WTC11 (cell line): ENCODE measurements at regions not wholly inside any gene's neighbourhood (a gene's known extent, or its start where the extent isn't known, plus 50 kb on each side); places are given as distances from the start of the nearest gene placed in this dataset.

Experiments used
- ATAC-seq: fragments of 200-7000 bp; cut with Tn5 transposase; 2 replicates; pipeline ENCODE4 v1.10.0; 2021; ENCODE audit warnings: mild to moderate bottlenecking, moderate library complexity
- CTCF ChIA-PET: fragments of 300-600 bp; sonication (Branson Sonifier 250); formaldehyde crosslinking; loops from one replicate; lab custom pipeline; 2021; ENCODE audit warnings: antibody characterized with exemption; lab: Charles Lee
- POLR2A ChIA-PET: fragments of 350-600 bp; sonication (Branson Sonifier 250); formaldehyde crosslinking; loops from one replicate; lab custom pipeline; 2021; ENCODE audit warnings: antibody characterized with exemption; lab: Charles Lee
- DNase-seq: peaks from one replicate; pipeline ENCODE4 v3.0.0; 2021; ENCODE audit warnings: low spot score
- H3K27ac Mint-ChIP-seq: 2 replicates; pipeline ENCODE4 v1.8.0; 2021; ENCODE audit warnings: mixed read lengths
- H3K27me3 Mint-ChIP-seq: 2 replicates; pipeline ENCODE4 v1.8.0; 2021; ENCODE audit warnings: low read depth, mild to moderate bottlenecking, moderate library complexity, mixed read lengths
- H3K36me3 Mint-ChIP-seq: 2 replicates; pipeline ENCODE4 v1.8.0; 2021; ENCODE audit warnings: mixed read lengths
- H3K4me1 Mint-ChIP-seq: 2 replicates; pipeline ENCODE4 v1.8.0; 2022; ENCODE audit warnings: mixed read lengths
- H3K4me3 Mint-ChIP-seq: 2 replicates; pipeline ENCODE4 v1.8.0; 2021; ENCODE audit warnings: mild to moderate bottlenecking, moderate library complexity, mixed read lengths
- H3K9me3 Mint-ChIP-seq: 2 replicates; pipeline ENCODE4 v1.8.0; 2021; ENCODE audit warnings: mixed read lengths
- EMX1 ChIP-seq: fragments of 250-450 bp; sonication (Bioruptor Pico); IDR thresholded peaks from 2 replicates; pipeline ENCODE4 v1.8.0; 2021; ENCODE audit warnings: mild to moderate bottlenecking
- FOXJ3 ChIP-seq: sonication (generic); formaldehyde crosslinking; IDR thresholded peaks from 2 replicates; pipeline ENCODE4 v1.9.0; 2021; ENCODE audit warnings: missing genetic modification reagents, mild to moderate bottlenecking, borderline replicate concordance
- JAZF1 ChIP-seq: fragments of 250-450 bp; sonication (Bioruptor Pico); IDR thresholded peaks from 2 replicates; pipeline ENCODE4 v1.9.0; 2021; ENCODE audit warnings: moderate library complexity, mild to moderate bottlenecking, inconsistent platforms
- KAT7 ChIP-seq: sonication (generic); formaldehyde crosslinking; IDR thresholded peaks from 2 replicates; pipeline ENCODE4 v1.8.1; 2023; ENCODE audit warnings: missing genetic modification reagents, mild to moderate bottlenecking, borderline replicate concordance
- OVOL2 ChIP-seq: fragments of 250-450 bp; sonication (Bioruptor Pico); IDR thresholded peaks from 2 replicates; pipeline ENCODE4 v1.9.0; 2021; ENCODE audit warnings: mild to moderate bottlenecking, borderline replicate concordance
- TEAD1 ChIP-seq: sonication (generic); formaldehyde crosslinking; IDR thresholded peaks from 2 replicates; pipeline ENCODE4 v1.8.0; 2022; ENCODE audit warnings: mild to moderate bottlenecking, missing genetic modification reagents
- TEAD4 ChIP-seq: sonication (generic); formaldehyde crosslinking; IDR thresholded peaks from 2 replicates; pipeline ENCODE4 v1.8.0; 2022; ENCODE audit warnings: mild to moderate bottlenecking, missing genetic modification reagents
- ZNF396 ChIP-seq: fragments of 250-450 bp; sonication (Bioruptor Pico); IDR thresholded peaks from 2 replicates; pipeline ENCODE4 v1.8.0; 2021; ENCODE audit warnings: mild to moderate bottlenecking, moderate library complexity, borderline replicate concordance
- TF ChIP-seq, protein P1 (sequence below): sonication (generic); formaldehyde crosslinking; conservative IDR thresholded peaks from 2 replicates; pipeline ENCODE4 v1.8.1; 2023; ENCODE audit warnings: mild to moderate bottlenecking, low read depth, missing genetic modification reagents, moderate library complexity
- TF ChIP-seq, protein P2 (sequence below): sonication (generic); formaldehyde crosslinking; IDR thresholded peaks from 2 replicates; pipeline ENCODE4 v1.8.0; 2023; ENCODE audit warnings: mild to moderate bottlenecking, missing genetic modification reagents
- TF ChIP-seq, protein P3 (sequence below): fragments of 250-450 bp; sonication (Bioruptor Pico); conservative IDR thresholded peaks from 2 replicates; pipeline ENCODE4 v1.9.0; 2021; ENCODE audit warnings: mild to moderate bottlenecking
- TF ChIP-seq, protein P4 (sequence below): sonication (generic); formaldehyde crosslinking; IDR thresholded peaks from 2 replicates; pipeline ENCODE4 v1.8.1; 2022; ENCODE audit warnings: low read depth, mild to moderate bottlenecking, moderate library complexity, missing genetic modification reagents, borderline replicate concordance
- TF ChIP-seq, protein P5 (sequence below): fragments of 250-450 bp; sonication (Bioruptor Pico); IDR thresholded peaks from 2 replicates; pipeline ENCODE4 v1.9.0; 2021; ENCODE audit warnings: mild to moderate bottlenecking, borderline replicate concordance

DNA sequence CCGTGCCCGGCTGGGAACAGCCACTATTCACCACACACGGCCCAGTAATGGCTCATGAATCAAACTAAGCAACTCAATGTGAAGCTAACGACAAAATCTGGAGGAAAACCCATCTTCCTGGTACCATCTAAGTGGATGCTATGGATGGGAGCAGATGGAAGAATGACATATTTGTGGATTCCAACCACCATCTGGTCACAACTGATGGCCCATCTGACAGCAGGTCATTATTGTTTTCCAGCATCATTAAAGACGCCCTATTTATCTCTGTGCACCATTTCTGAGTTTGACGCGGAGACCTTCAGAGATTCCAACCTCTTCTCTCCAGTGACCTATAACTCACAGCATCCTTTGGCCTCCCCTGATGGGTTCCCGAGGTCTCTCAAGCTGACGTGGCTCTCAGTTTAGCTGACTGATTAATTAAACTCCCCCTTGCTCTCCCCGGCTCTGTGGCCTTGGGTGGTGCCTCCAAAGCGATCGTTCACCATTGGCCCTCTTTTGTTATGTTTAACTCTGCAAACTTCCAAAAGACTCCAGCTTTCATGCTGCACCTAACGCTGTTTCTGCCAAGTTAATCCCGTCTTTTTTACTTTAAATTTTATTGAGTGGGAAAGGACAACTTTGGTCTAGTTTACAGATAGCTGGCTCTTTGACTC lies 1514.4 kb downstream of the BRD1 start:
- Mint-ChIP-seq H3K36me3 (peaks cover 9% of the 10 kb centered on the region), H3K4me3 (no peak overlapping the region), H3K27me3 (peaks cover 2% of the 10 kb centered on the region; the same call in 1 of the 2 replicates), H3K4me1 (peaks cover 34% of the 10 kb centered on the region), H3K27ac (0 out of 2 replicates have a peak overlapping the region, but pooled peaks have one; percentile 1), H3K9me3 (peaks cover 20% of the 10 kb centered on the region)
- ChIA-PET POLR2A (no interaction called here), CTCF (interaction anchor here (0.6 kb wide), 1 partner anchor 171 kb away, joined by 3 read pairs; no protein-coding TSS in a partner anchor)
- DNase-seq = no peak
- peak; percentile 36 for ATAC-seq
- TF ChIP-seq, protein P1, sequence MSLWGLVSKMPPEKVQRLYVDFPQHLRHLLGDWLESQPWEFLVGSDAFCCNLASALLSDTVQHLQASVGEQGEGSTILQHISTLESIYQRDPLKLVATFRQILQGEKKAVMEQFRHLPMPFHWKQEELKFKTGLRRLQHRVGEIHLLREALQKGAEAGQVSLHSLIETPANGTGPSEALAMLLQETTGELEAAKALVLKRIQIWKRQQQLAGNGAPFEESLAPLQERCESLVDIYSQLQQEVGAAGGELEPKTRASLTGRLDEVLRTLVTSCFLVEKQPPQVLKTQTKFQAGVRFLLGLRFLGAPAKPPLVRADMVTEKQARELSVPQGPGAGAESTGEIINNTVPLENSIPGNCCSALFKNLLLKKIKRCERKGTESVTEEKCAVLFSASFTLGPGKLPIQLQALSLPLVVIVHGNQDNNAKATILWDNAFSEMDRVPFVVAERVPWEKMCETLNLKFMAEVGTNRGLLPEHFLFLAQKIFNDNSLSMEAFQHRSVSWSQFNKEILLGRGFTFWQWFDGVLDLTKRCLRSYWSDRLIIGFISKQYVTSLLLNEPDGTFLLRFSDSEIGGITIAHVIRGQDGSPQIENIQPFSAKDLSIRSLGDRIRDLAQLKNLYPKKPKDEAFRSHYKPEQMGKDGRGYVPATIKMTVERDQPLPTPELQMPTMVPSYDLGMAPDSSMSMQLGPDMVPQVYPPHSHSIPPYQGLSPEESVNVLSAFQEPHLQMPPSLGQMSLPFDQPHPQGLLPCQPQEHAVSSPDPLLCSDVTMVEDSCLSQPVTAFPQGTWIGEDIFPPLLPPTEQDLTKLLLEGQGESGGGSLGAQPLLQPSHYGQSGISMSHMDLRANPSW (CRISPR knock-in tag) = no peak
- TF ChIP-seq OVOL2 (CRISPR knock-in tag) (no peak), TEAD1 (CRISPR knock-in tag) (no peak), KAT7 (CRISPR knock-in tag) (no peak), TEAD4 (CRISPR knock-in tag) (no peak), ZNF396 (no peak), JAZF1 (CRISPR knock-in tag) (no peak), EMX1 (no peak), FOXJ3 (CRISPR knock-in tag) (no peak)
- TF ChIP-seq, protein P2, sequence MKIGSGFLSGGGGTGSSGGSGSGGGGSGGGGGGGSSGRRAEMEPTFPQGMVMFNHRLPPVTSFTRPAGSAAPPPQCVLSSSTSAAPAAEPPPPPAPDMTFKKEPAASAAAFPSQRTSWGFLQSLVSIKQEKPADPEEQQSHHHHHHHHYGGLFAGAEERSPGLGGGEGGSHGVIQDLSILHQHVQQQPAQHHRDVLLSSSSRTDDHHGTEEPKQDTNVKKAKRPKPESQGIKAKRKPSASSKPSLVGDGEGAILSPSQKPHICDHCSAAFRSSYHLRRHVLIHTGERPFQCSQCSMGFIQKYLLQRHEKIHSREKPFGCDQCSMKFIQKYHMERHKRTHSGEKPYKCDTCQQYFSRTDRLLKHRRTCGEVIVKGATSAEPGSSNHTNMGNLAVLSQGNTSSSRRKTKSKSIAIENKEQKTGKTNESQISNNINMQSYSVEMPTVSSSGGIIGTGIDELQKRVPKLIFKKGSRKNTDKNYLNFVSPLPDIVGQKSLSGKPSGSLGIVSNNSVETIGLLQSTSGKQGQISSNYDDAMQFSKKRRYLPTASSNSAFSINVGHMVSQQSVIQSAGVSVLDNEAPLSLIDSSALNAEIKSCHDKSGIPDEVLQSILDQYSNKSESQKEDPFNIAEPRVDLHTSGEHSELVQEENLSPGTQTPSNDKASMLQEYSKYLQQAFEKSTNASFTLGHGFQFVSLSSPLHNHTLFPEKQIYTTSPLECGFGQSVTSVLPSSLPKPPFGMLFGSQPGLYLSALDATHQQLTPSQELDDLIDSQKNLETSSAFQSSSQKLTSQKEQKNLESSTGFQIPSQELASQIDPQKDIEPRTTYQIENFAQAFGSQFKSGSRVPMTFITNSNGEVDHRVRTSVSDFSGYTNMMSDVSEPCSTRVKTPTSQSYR (CRISPR knock-in tag) = no peak
- TF ChIP-seq, protein P3, sequence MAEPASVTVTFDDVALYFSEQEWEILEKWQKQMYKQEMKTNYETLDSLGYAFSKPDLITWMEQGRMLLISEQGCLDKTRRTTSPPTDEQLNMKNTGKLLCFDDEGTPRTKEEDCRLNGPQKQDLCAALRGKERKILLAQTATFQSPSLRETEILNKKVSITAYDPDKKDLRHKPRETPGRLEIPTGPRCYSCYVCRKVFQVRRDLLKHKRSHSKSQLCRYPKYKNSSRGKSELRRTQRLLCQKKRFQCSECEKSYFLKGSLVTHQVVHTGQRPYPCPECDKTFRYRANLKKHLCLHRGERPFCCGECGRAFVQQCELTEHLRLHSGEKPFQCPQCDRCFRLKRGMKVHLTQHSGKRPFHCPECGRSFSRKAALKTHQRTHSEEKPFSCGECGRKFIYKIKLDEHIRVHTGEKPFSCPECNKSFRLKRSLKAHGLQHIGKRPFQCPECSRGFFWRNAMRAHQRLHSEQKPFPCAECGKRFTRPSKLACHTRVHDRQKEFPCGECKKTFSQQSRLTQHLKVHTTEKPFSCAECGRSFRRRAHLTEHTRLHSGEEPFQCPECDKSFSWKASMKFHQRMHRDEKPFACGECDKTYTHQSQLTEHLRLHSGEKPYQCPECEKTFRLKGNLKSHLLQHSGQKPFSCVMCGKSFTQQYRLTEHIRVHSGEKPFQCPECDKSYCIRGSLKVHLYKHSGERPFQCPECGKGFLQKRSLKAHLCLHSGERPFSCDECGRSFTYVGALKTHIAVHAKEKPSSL (CRISPR knock-in tag) = no peak
- TF ChIP-seq, protein P4, sequence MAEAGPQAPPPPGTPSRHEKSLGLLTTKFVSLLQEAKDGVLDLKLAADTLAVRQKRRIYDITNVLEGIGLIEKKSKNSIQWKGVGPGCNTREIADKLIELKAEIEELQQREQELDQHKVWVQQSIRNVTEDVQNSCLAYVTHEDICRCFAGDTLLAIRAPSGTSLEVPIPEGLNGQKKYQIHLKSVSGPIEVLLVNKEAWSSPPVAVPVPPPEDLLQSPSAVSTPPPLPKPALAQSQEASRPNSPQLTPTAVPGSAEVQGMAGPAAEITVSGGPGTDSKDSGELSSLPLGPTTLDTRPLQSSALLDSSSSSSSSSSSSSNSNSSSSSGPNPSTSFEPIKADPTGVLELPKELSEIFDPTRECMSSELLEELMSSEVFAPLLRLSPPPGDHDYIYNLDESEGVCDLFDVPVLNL (CRISPR knock-in tag) = no peak
- TF ChIP-seq, protein P5, sequence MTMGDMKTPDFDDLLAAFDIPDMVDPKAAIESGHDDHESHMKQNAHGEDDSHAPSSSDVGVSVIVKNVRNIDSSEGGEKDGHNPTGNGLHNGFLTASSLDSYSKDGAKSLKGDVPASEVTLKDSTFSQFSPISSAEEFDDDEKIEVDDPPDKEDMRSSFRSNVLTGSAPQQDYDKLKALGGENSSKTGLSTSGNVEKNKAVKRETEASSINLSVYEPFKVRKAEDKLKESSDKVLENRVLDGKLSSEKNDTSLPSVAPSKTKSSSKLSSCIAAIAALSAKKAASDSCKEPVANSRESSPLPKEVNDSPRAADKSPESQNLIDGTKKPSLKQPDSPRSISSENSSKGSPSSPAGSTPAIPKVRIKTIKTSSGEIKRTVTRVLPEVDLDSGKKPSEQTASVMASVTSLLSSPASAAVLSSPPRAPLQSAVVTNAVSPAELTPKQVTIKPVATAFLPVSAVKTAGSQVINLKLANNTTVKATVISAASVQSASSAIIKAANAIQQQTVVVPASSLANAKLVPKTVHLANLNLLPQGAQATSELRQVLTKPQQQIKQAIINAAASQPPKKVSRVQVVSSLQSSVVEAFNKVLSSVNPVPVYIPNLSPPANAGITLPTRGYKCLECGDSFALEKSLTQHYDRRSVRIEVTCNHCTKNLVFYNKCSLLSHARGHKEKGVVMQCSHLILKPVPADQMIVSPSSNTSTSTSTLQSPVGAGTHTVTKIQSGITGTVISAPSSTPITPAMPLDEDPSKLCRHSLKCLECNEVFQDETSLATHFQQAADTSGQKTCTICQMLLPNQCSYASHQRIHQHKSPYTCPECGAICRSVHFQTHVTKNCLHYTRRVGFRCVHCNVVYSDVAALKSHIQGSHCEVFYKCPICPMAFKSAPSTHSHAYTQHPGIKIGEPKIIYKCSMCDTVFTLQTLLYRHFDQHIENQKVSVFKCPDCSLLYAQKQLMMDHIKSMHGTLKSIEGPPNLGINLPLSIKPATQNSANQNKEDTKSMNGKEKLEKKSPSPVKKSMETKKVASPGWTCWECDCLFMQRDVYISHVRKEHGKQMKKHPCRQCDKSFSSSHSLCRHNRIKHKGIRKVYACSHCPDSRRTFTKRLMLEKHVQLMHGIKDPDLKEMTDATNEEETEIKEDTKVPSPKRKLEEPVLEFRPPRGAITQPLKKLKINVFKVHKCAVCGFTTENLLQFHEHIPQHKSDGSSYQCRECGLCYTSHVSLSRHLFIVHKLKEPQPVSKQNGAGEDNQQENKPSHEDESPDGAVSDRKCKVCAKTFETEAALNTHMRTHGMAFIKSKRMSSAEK = no peak
